ENCODE measurements at regions not wholly inside any gene's neighbourhood (a gene's known extent, or its start where the extent isn't known, plus 50 kb on each side); places are given as distances from the start of the nearest gene placed in this dataset.

DNA sequence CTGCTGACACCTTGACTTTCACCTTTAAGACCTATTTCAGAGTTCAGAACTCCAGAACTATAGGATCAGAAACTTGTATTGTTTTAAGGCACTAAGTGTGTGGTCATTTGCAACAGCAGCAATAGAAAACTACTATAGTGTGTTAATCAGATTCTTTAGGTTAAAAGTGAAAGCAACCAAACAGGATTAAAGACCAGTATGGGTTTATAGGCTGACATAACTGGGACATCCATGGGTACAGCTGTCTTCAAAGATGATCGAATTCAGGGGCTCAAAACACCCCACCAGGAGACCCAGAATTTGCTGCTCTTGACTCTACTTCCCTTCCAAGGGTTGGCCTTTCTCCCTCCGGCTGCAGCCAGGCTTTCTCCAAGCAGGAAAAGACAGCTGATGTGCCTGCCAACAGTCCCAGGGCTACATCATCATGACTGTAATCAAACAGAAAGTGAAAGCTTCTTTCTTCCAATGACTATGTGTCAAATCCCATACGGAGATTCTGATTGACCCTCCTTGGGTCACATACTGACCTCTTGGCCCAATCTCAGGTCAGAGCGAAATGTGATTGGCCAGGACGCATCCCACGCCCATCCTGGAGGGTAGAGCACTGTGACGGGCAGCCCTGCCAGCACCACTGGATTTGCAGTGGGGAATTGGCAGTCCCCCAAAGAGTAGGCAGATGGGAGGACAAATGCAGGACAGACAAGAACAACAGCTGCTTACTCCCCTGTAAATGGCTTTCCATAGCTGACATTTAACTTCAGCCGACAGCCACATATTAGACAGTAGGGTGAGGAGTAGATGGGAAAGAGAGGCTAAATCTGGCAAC lies 51.4 kb upstream of the RNF7 start:
- peaks cover 4% of the 10 kb centered on the region for H3K27me3 Mint-ChIP-seq (ENCODE audit: insufficient read depth, low read depth, poor library complexity)
- H3K4me3 ChIP-seq, result no peak overlapping the region
- no peaks in the 10 kb centered on the region for H3F3A ChIP-seq (replicated peaks; ENCODE audit: low read depth)
- H3K79me2 ChIP-seq (replicated peaks; ENCODE audit: insufficient read depth), result no peaks in the 10 kb centered on the region
- H3K9me2 ChIP-seq (ENCODE audit: insufficient read depth), result 0 out of 2 replicates have a peak, but pooled peaks cover 13% of the 10 kb centered on the region
- DNase-seq (ENCODE audit: low spot score) (peak; percentile 17), ATAC-seq (no peak)
- H3K4me1 ChIP-seq (ENCODE audit: insufficient read depth), result peaks cover 7% of the 10 kb centered on the region
- TF ChIP-seq EZH2 (IDR thresholded peaks at IDR 0.05; ENCODE audit: low read depth, unreplicated experiment) (no peak), ZNF114 (CRISPR knock-in tag; IDR thresholded peaks at IDR 0.05) (no peak), NANOG (IDR thresholded peaks at IDR 0.05; ENCODE audit: borderline replicate concordance) (no peak), POLR2AphosphoS5 (IDR thresholded peaks at IDR 0.05; ENCODE audit: low read depth) (no peak), ZNF331 (CRISPR knock-in tag; IDR thresholded peaks at IDR 0.05; ENCODE audit: low read depth) (no peak), STAT1 (IDR thresholded peaks at IDR 0.05; ENCODE audit: unreplicated experiment) (no peak), JUNB (IDR thresholded peaks at IDR 0.05; ENCODE audit: unreplicated experiment) (no peak)
- TF ChIP-seq, protein P1, sequence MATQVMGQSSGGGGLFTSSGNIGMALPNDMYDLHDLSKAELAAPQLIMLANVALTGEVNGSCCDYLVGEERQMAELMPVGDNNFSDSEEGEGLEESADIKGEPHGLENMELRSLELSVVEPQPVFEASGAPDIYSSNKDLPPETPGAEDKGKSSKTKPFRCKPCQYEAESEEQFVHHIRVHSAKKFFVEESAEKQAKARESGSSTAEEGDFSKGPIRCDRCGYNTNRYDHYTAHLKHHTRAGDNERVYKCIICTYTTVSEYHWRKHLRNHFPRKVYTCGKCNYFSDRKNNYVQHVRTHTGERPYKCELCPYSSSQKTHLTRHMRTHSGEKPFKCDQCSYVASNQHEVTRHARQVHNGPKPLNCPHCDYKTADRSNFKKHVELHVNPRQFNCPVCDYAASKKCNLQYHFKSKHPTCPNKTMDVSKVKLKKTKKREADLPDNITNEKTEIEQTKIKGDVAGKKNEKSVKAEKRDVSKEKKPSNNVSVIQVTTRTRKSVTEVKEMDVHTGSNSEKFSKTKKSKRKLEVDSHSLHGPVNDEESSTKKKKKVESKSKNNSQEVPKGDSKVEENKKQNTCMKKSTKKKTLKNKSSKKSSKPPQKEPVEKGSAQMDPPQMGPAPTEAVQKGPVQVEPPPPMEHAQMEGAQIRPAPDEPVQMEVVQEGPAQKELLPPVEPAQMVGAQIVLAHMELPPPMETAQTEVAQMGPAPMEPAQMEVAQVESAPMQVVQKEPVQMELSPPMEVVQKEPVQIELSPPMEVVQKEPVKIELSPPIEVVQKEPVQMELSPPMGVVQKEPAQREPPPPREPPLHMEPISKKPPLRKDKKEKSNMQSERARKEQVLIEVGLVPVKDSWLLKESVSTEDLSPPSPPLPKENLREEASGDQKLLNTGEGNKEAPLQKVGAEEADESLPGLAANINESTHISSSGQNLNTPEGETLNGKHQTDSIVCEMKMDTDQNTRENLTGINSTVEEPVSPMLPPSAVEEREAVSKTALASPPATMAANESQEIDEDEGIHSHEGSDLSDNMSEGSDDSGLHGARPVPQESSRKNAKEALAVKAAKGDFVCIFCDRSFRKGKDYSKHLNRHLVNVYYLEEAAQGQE (IDR thresholded peaks at IDR 0.05; ENCODE audit: unreplicated experiment), result no peak
- peaks cover 11% of the 10 kb centered on the region for H3K4me1 Mint-ChIP-seq
- H3K4me3 Mint-ChIP-seq, result no peak overlapping the region
- no peaks in the 10 kb centered on the region for H3K36me3 ChIP-seq (ENCODE audit: insufficient read depth)
- H3K27ac ChIP-seq (ENCODE audit: low read depth), result no peak overlapping the region
- 0 out of 2 replicates have a peak overlapping the region, but pooled peaks have one; percentile 63 for H2AFZ ChIP-seq
- no peaks in the 10 kb centered on the region; the same call in 1 of the 3 replicates for H3K36me3 Mint-ChIP-seq (ENCODE audit: low read depth)
- no peaks in the 10 kb centered on the region for H4K20me1 ChIP-seq (replicated peaks; ENCODE audit: insufficient read depth)
- no peaks in the 10 kb centered on the region for H3K27me3 ChIP-seq (ENCODE audit: insufficient read depth)
- H3K9me3 Mint-ChIP-seq, result peaks cover 3% of the 10 kb centered on the region; the same call in 1 of the 3 replicates
- H3K27ac Mint-ChIP-seq, result no peak overlapping the region
- no peak overlapping the region for H3K4me2 ChIP-seq

Measured in GM23338 (cell line).